HG03378 (cell line): ENCODE measurements at regions not wholly inside any gene's neighbourhood (a gene's known extent, or its start where the extent isn't known, plus 50 kb on each side); places are given as distances from the start of the nearest gene placed in this dataset.
A peak's percentile ranks its signal among the peaks of the same experiment; 100 is the strongest.

ENCODE experiments used
- ATAC-seq: cut with Tn5 transposase; IDR thresholded peaks from one replicate; pipeline ENCODE4 v1.9.1; 2021; ENCODE audit warnings: mild to moderate bottlenecking, moderate library complexity; ENCODE audit not compliant: unreplicated experiment

DNA sequence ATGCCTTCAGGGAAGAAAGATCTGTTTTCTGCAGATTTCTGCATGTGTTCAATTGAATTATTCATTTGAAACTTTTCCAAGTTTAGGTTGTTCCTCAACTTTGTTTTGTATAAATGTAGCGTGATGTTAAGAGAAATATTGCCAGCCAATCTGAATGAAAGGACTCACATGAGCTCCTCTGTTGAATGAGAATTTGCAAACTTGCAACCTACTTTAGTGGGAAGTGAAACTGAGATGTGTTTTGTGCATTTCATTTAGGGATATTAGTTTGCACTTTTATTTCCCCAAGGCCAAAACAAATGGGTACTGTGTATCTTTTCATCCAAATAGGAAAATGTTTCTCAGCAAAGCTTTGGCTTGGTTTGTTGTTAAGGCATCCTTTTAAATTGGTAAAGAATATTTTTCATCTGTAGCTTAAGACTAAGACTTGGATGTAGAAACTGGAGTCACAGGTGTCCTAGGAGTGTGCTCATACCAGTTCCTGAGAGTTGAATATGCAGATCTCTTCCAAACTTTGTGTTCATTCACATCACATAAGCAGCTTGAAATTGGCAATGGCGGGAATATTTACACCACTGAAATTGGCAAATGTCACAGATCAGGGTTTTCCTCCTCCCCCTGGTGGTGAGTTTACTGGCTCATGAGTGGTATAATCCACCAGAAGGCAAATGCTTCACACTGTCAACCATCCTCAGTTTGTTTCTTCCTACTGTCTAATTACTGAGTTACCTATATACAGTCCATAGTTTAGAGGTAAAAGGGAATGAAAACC lies 193.6 kb upstream of the BANK1 start:
- peak; percentile 55 for ATAC-seq

DNA sequence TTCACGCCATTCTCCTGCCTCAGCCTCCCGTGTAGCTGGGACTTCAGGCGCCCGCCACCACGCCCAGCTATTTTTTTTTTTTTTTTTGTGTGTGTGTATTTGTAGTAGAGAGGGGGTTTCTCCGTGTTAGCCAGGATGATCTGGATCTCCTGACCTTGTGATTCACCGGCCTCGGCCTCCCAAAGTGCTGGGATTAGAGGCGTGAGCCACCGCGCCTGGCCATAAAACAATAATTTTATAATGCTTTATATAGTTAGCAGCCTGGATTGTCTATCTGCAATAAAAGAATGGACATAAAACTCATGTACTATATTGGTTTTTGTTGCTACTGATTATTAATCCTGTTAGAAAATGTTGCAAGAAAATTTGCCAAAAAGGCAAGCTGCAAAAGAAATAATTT lies 195.9 kb upstream of the BANK1 start:
- ATAC-seq = no peak

DNA sequence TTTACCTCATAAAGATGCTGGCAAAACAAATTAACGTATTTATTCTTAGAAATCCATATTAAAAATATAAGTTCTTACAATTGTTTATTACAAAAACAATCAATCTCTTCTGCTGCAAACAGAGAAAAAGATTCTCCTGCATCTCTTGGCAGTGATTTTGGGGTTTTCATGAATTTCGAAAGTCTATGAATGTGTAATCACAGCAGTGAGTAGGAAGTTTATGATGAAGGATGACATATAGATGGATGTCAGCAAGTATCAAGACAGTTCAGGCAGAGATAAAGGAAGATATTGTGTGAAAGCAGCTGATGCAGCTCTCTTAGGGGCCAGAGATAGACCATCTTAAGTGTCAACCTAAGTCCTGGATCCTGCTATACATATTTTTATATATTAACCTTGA lies 196.9 kb upstream of the BANK1 start:
- no peak for ATAC-seq

DNA sequence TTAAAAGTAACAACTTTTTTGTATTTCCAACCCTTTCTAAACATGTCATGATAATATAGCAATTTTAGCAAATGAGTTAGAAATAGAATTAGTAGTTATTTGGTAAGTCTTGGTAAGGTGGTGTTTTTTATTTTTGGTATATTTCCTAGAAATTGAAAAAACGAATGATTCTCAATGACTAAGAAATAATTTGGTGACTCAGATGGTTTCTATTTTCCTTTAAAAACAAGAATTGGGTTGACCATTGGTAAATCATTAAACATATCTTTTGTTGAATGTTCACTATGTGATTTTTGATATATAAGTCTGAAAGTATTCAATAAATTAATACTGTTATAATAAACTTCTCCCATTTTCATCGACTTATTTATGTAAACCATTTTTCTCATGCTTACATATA lies 206.2 kb upstream of the BANK1 start:
- no peak for ATAC-seq

DNA sequence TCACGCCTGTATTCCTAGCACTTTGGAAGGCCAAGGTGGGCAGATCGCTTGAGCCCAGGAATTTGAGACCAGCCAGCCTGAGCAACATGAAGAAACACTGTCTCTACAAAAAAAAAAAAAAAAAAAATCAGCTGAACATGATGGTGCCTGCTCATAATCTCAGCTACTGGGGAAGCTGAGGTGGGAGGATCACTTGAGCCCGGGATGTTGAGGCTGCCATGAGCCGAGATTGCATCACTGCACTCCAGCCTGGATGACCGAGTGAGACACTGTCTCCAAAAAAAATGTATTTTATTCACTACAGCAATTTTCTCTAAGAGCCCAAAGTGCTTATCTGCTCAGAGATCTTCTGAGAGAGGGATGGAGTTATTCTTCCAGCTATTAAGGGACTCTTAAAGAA lies 215.8 kb upstream of the PPP3CA start:
- no peak for ATAC-seq

DNA sequence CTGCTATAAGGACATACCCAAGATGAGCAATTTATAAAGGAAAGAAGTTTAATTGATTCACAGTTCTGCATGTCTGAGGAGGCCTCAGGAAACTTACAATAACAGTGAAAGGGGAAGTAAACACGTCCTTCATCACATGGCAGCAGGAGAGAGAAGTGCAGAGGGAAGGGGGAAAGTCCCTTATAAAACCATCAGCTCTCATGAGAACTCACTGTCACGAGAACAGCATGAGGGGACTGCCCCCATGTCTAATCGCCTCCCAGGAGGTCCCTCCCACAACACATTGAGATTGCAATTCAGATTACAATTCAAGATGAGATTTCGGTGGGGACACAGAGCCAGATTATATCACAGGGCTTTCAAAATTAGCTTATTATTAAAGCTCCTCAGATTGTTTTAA lies 209.5 kb upstream of the PPP3CA start:
- ATAC-seq = no peak

DNA sequence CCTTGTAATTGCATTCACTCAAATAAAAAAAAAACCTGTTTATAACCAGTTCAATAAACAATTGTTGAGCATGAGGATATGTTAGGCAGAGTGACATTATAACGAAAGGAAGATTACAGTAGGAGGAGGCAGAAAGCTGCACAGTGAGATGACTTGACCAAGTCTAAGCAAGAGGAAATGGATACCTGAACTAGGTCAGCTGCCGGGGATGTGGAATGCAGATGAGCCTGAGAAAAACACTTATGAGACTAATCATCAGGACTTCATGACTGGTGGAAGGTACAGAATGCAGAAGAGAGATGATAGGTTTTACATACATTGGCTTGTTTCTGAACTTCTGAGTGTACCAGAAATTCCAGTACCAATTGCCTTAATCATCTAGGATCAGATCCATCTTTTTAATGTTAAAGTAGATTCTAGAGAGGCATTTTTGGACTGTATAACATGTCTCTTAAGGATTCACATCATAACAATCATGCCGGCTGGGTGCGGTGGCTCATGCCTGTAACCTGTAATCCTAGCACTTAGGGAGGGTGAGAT lies 208.1 kb upstream of the PPP3CA start:
- no peak for ATAC-seq

DNA sequence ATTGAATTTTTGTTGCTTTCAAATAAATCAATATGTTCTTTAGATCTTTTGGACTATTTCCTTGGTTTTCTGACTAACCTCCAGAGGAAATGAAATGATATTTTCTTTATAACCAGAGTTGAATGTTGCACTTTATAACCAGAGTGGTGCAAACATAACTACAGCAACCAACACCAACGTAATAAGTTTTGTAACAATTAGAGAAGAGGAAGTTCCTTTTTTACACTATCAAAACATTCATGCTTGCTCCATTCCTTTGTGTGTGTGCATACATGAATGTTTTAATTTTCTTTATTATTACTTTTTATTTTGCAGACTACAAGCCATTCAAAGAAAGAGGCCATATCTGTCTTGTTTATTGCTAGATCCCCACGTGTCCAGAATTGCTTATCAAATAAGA lies 193.0 kb upstream of the PPP3CA start:
- ATAC-seq = no peak

DNA sequence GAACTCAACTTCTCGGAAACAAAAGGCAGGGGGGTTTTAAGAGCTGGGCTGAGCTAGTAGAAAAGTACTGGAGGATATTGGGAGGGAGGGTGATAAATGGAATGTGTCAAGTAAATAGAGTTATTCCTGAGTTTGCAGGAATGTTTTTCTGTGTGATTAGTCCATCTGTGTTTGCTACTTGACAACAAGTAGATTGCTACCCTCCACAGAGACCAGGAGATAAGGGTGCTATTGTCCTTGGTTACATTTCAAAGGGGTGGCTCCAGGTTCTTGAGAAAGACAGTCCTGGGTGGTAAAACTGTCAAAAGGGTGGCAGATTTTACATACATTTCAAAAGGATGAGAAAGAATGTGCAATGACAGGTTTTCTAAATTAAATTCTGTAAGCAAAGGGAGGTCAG lies 181.2 kb upstream of the PPP3CA start:
- ATAC-seq = no peak

DNA sequence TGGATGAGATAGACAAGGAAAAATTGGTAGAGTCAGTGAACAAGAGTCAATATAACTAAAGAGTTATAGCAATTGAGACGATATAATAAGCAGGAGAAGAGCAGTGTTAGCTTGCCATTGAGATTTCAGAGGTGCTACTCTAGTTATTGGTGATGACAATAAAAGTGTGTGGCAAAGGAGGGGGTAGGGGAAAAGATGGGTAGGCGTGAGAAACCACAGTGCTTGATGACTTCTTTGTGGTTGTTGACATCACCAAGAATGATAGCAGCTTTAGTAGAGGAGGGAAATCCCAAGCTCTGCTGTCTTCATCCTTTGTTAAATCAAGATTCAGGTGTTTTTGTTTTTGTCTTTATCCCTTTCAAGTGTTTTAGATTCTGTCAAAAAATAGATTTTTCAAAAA lies 179.9 kb upstream of the PPP3CA start:
- peak; percentile 99 for ATAC-seq

DNA sequence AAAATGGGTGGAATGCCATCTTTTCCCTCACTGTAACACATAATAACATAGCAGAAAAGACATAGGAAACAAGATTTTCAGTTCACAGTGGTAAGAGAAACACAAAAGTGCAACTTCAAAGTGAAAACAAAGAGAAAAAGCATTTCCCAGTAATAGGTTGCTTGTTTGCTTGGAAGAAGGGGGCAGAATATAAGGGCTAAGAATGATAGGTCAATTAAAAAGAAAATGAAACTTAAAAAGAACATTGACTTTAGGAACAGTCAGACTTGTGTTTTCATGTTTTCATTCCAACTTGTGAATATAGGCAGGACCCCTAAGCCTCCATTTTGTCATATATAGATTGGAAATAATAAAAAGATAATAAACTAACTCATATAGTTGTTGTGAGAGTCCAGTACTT lies 168.2 kb upstream of the PPP3CA start:
- no peak for ATAC-seq

DNA sequence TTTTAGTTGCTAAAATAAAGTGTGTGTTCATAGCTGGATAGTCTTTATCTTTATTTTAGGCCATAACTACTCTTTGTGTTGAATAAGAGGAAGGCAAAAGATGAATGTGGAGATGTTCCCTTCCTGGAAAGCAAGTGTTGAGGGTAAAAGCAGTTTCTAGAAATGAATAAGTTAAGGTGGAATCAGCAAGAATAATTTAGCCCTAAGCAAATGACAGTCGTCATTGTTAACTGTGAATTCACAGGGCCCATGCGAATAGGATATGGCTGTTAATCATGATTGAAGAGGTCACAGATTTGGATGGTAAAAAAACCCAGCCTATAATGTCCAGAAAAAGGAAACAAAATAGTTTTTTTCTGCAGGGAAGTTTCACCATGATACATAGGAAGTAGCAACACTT lies 167.8 kb upstream of the PPP3CA start:
- no peak for ATAC-seq

DNA sequence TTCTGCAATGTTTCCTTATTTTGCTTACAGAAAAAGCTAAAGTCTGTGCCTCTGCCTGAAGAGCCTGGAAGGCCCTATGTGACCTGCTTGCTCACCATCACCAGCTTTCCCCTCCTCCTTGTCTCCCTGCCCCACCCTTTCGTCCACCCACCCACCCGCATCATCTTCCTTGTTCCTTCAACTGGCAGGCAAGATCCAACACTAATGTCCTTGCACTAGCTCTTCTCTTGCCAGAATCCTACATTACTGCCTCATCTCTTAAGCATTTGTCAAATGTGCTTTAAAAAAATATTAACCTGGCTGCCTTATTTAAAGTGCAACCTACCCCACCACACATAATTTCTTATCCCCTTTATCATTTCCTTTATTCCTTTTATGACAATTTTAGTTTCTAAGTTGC lies 165.1 kb upstream of the PPP3CA start:
- no peak for ATAC-seq

DNA sequence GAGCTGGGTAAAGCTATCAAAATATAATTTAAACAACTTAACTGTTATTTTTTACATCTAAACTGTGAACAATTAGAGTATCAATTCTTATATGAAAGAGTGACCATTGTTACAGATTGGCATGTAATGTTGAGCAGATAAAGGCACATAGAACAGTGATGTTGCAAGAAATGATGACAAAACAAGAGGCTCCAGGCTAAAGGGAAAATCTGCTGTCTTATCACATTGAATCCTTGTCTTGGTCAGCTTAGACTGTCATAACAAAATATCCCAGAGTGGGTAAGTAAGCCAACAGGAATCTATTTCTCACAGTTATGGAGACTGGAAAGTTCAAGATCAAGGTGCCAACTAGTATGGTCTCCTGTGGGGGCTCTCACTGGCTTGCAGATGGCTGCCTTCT lies 154.1 kb upstream of the PPP3CA start:
- no peak for ATAC-seq

DNA sequence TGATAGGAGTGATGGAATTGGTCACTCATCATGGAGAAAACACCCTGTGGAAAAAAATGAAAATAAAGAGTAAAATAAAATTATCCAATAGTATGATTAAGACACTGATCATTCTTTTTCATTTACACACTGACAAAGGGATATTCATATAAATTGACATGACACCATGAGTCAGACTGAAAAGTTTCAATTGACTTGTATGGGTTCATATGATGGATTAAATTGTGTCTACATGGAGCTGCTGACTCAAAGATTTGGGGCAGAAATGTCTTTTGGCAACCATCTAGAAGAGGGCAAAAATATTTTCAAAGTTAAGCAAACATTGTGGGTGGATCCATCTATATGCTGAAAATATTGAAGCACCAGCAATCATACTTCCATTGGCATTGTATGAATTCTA lies 153.4 kb upstream of the PPP3CA start:
- no peak for ATAC-seq

DNA sequence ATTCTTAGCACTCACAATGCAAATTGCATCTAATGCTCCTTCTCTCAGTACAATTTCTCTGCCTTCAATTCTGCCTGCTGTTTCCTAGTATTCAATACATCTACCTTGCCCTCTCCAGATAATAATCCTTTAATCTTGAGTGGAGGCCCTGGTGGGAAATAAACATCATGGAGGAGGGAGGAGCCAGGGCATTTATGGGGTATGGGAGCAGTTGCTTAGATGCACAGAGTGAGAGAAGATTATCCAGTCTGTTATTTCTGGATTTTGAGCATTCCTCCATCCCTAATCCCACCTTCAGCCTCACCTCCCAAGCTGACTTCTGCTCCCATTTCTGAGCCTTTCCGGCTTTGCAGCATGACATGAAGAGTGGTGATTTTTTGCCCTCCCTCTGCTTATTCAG lies 127.9 kb upstream of the PPP3CA start:
- ATAC-seq = no peak

DNA sequence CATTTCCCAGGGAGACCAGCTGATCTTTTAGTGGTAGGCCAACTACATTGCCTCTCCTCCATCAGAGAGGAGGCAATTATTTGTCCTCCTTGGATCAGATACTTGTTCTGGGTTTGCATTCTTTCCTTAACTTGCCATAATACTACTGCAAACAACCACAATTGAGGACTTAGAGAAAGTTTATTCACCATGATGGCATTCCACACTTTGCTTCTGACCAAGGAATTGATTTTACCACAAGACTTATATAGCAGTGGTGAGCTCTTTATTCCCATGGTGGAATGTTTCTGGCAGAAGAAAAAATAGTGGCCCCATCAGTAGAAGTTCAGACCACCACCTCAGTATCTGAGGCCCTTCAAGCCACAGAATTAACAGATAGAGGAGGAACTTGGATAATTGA lies 123.9 kb upstream of the PPP3CA start:
- ATAC-seq = no peak

DNA sequence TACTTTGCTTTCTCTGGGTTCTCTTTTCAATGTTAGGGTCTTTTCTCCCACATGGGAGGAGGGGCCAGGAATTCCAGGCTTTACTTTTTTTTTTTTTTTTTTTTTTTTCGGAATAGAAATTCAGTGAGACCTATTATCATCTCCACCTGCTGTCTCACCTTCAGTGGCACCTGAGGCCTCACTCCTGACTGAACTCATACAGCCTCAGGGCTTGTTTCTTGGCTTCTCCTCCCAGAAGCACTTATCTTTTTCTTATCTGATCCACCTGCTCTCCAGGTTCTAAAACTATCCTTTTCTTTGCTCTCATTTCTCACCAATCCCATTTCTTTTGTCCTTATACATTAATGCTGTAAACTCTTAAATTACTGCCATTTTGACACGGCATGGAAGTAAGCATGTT lies 117.3 kb upstream of the PPP3CA start:
- no peak for ATAC-seq

DNA sequence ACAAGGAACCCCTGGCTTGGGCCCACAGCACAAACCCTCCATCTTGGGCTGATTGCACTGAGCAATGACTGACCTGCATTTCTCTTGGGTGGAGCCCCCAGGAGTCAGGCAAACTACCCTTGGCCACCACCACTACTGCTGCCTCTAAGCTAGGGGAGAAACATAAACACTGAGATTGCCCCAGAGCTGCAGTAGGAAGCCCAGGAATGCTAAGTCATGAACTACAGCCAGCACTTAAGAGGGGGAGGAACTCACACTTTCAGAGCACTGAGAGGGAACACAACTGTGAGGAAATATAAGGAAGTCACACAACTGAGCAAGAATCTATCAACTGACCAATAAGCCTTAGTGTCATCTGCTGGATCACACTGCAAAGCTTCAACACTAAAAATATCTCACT lies 111.6 kb upstream of the PPP3CA start:
- ATAC-seq = no peak

DNA sequence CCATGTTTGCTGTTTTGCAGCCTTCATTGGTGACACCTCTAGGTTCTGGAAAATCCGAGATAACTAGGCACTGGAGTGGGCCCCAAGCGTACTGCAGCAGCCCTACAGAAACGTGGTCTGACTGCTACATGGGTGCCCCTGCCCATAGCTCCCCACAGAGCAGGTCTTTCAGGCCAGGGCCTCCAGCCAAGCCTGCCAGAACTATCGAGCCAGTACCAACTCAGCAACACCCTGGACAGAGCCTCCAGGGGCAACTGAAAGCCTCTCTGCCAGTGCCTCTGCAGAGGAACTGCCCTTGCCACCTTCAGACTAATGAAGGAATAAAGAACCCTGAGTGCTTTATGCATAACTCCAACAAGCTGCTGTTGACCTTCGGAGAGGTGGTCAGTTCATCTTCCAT lies 111.1 kb upstream of the PPP3CA start:
- ATAC-seq = no peak

DNA sequence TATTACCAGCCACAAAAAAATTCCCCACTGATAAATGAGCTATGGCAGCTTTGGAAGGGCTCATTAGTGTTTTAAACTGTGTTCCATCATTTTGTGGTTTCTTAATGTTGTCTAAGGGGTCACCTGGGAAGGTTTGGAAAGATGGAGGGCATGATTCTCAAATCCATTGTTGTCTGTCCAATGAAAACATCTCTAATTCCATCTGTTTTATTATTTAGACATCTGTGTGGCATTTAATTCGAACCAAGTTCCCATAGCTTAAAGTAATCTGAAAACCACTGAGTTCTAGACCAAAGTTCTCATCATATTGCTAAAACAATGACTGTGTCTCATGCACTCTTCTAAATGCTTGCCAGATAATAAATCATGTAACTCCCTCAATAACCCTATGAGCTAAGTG lies 103.8 kb upstream of the PPP3CA start:
- ATAC-seq = no peak

DNA sequence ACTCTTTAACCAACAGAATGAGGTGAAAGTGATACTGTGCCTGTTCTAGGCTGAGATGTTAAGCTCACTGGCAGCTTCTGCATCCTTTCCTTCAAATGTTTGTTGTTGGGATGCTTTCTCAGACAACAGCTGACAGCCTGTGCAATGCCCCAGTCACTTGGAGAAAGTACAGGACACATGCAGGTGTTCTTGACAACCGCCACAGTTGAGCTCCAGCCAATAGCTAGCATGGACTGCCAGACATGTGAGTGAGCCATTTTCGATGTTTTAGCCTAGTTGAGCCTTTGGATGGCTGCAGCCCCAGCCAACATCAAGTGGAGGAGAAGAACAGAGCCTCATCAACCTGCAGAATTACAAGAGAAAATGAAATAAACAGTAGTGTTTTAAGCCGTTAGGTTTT lies 94.1 kb upstream of the PPP3CA start:
- no peak for ATAC-seq

DNA sequence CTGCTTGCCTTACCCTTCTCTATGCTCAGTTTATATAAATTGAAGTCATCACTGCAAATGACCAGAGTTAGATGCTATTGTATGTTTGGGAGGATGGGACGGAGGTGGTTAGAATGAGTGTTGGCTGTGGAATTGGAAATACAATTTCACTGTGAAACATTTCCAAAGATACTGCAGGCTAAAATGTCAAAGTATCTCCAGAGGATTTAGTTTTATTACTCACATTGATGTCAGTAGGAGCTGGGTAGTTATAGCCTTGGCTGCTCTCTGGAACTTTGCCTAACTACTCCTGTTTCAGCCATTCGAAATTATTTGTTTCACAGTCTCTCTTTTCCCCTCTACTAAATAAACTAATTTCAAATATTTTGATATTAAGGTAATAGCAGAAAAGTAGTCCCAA lies 92.6 kb upstream of the PPP3CA start:
- no peak for ATAC-seq
